ENCODE measurements at regions not wholly inside any gene's neighbourhood (a gene's known extent, or its start where the extent isn't known, plus 50 kb on each side); places are given as distances from the start of the nearest gene placed in this dataset.

DNA sequence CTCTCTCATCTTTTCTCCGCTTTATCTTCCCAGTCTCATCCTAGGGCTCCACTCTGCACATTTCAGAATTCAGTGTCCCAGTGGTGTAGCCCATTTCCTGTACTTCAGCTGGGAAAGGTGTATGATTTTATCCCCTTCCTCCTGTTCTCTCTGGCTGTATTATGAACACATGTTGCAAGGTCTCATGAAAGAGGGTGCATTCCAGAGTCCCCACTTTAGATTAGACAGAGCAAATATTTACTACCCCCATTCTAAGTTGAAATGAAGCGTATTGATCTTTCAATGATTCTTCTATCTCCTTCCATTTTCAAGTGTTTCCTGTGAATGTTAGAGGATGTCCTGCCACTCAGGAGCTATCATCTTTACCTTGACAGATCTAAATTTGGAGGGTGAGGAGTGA, 123.2 kb downstream of the WIF1 start:
- intact Hi-C loops (cut with DNase I): no loop called here
- ATAC-seq: no peak
- DNase-seq (ENCODE audit: missing footprints): no peak

DNA sequence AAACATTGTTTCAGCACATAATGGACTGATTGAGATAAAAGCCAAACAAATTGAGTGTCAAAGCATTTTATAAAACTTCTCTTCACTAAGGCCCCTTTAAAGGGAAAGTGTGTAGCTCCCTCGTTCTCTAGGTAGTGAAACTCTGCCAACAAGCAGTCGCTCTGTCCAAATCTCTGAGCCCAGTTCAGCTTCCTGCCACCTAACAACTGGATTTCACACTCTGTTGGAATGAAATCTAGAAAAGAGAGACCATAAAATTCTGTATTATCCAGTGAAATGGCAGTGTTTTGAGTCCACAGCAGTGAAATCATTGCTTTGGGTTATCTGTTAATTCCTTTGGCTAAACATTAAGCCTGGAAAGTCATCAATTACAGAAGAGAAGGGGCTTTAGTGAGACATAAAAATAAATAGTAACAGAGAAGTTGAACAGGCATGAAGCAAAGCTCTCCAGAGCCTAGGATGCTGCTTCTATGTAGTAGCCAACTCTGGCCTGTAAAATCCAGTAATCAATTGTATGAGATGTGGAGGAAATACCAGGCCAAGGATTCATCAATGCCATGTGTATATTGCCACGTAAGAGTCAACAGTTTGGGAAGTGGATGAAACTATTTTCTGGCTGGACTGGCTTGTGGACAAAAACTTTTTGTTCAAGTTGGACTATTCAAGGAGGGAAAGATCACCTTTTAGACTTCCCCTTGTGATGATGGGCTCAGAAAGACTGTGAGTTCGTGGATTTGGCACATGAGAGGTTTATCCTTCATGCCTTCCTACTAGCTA, 122.5 kb downstream of the WIF1 start:
- DNase-seq (ENCODE audit: missing footprints) (no peak), ATAC-seq (peak; percentile 69)
- intact Hi-C loops (cut with DNase I): no loop called here

DNA sequence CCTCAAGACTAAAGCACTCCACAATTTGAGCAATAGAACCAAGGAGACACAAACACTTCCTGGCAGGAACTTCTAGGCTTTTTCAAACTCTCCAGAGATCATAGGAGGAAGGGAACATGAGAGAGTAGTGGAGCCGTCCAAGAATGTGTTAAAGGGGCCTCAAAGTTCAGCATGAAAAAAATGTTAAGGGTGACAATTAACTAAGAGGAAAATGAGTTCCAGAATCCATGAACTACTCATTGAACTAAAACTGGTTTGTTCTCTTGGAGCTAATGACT, 122.0 kb downstream of the WIF1 start:
- DNase-seq (ENCODE audit: missing footprints): no peak
- intact Hi-C loops (cut with DNase I): no loop called here
- peak; percentile 59 for ATAC-seq
